NOMO-1 treated with DMSO at 0.1 percent for 48 hours (cell line): ENCODE measurements at regions not wholly inside any gene's neighbourhood (a gene's known extent, or its start where the extent isn't known, plus 50 kb on each side); places are given as distances from the start of the nearest gene placed in this dataset.
"Not testable (repeated sequence)": the region's sequence is repeated elsewhere in the genome, so short reads cannot be mapped to it uniquely, and the experiment has no call there.

Experiments
- DNase-seq: peaks from one replicate; lab custom pipeline; 2025; ENCODE audit not compliant: unreplicated experiment; lab: John Stamatoyannopoulos, UW

DNA sequence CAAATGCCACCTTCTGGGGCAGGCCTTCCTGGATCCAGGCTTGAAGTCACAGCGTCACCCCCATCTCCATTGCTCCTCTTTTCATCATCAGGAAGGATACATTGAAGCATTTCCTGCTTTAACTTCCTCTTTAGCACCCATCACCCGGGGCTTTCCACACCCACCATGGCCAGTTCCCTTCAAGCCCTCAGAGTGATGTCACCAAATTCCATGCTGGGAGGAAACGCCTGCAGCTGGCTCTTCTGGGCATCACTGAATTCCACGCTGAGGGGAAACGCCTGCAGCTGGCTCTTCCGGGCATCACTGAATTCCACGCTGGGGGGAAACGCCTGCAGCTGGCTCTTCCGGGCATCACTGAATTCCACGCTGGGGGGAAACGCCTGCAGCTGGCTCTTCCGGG, 354.6 kb downstream of the SMOC2 start:
- not testable (repeated sequence) for DNase-seq

- no peak for DNase-seq
Observed at GRCh38 chr6:168794491-168794890, 353.5 kb downstream of the SMOC2 start.

DNA sequence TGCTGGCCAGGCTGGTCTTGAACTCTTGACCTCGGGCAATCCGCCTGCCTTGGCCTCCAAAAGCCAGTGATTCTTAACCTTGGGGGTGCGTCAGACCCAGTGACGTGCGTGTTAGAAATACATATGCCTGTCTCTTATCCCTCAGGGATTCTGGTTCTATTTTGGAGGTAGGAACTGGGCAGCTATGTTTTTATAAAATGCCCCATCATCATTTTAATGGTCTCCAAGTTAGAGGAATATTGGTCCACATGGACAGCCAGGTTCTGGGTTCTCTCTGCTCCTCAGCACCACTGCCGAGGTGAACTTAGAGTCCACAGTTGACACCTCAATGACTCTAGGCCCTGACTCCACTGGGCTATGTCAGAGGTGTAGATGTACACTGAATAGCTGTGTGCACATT, 352.7 kb downstream of the SMOC2 start:
- no peak for DNase-seq

GRCh38 chr6:168791917-168792316, 350.9 kb downstream of the SMOC2 start:
- DNase-seq = no peak

- DNase-seq = no peak
Observed at GRCh38 chr6:168789699-168790098, 348.7 kb downstream of the SMOC2 start.

- no peak for DNase-seq
Observed at GRCh38 chr6:168785720-168786511, 344.9 kb downstream of the SMOC2 start.

GRCh38 chr6:168784426-168784825, 343.4 kb downstream of the SMOC2 start:
- DNase-seq = no peak

DNA sequence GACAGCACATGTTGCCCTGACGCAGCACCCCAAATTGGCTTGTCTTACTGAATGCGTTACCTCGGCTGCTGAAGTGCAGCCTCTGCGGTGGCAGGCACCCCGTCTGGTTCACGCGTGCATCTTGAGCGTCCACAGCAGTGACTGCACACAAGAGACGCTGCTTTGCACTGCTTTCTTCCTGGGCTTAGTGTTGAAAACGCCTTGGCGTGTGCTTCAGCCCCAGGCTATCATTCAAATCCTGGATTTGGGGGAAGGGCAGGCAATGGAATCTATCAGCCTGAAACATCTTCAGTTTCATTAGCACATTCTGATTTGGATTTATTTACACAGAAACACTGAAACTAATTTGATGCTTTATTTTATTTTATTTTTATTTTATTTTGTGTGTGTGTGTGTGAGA, 342.7 kb downstream of the SMOC2 start:
- no peak for DNase-seq

GRCh38 chr6:168782187-168782751, 341.3 kb downstream of the SMOC2 start:
- no peak for DNase-seq

DNA sequence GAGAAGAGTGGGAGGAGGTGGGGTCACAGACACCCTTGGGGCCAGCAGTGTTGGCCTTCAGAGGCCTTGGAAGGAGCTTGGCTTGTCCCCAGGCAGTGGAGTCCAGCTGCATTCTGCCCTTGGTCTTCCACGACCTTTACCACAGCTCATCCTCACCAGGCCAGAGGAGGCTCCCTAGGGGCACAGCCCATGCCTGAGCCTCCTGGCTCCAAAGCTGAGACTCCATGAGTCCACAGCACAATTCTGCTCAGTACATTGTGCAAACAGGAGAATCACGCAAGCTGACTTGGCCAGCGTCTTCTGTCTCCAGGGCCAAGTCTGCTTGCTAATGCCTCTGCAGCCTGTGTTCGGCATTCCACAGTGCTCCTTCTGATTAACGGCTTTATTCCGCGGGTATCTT, 337.2 kb downstream of the SMOC2 start:
- DNase-seq = no peak

- no peak for DNase-seq
Observed at GRCh38 chr6:168774381-168774780, 333.4 kb downstream of the SMOC2 start.

- no peak for DNase-seq
Observed at GRCh38 chr6:168773788-168774187, 332.8 kb downstream of the SMOC2 start.

DNA sequence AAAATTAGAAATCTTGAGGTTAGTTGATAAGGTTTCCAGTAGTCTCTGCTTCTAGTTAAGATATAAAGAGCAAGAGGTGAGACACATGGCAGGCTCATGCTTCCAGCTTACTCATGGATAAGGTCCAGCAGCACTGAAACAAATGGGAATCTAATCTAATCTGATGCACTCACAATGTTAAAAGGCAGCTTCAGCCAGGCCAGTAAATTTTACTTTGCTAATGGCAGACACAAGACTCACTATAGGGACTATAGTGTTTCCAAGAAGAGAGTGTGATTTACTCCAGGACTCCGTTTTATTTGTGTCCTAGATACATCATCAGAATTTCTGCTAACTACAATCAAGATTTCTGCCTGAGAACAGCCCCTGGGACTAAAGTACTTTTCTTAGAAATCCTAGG, 324.8 kb downstream of the SMOC2 start:
- DNase-seq = no peak

GRCh38 chr6:168756009-168756634, 315.1 kb downstream of the SMOC2 start:
- DNase-seq = no peak

DNA sequence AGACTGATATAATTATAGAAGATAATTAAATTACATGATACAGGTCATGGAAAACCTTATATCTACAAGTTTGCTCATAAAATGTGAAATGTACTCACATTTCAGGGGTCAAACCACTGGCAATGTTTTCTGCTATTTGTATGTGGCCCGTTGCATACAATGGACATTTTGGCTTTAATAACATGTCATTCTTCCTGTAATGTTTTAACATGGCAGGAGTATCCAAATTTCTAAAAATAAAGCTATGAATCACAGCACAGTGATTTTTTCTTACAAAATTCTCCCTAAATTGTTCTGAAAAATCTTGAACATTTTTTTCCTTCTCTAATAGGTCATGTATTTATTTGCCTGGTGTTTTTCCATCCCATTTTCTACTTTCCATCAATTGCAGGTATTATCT, 305.7 kb downstream of the SMOC2 start:
- DNase-seq = no peak

DNA sequence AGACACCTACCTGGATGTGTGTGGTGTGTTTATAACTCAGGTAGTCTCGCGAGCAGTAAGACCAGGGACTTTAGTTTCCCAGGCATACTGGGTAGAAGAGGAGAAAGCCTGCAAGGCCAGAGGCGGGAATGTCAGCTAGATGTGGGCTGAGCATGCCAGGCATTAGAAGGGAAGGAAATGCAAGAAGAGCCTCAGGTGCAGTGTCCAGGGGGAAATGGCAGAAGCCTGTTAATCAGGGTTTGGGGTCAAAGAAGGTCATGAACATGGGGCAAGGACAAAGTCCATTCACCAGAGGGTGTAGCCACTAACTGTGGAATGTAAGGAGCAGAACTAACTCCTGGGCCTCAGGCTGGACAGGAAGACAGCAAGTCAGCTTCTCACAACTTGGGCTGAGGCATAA, 305.0 kb downstream of the SMOC2 start:
- no peak for DNase-seq

DNA sequence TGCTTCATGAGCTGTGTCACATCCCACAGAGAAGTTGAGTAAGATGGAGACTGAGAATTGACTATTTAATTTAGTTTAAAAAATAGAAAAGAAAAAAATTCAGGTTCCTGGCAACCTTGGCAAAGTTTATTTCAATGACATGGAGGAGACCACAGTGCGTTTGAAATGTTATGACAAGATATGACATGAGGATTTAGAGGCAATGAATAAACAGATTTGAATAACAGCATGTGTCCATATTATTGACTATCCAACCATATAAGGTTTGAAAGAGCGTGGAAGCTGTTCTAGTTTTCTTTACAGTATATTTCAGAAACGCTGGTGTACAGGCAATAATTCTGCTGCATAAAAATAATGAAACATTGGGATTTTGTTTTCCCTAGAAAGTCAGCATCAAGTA, 303.9 kb downstream of the SMOC2 start:
- DNase-seq = no peak

DNA sequence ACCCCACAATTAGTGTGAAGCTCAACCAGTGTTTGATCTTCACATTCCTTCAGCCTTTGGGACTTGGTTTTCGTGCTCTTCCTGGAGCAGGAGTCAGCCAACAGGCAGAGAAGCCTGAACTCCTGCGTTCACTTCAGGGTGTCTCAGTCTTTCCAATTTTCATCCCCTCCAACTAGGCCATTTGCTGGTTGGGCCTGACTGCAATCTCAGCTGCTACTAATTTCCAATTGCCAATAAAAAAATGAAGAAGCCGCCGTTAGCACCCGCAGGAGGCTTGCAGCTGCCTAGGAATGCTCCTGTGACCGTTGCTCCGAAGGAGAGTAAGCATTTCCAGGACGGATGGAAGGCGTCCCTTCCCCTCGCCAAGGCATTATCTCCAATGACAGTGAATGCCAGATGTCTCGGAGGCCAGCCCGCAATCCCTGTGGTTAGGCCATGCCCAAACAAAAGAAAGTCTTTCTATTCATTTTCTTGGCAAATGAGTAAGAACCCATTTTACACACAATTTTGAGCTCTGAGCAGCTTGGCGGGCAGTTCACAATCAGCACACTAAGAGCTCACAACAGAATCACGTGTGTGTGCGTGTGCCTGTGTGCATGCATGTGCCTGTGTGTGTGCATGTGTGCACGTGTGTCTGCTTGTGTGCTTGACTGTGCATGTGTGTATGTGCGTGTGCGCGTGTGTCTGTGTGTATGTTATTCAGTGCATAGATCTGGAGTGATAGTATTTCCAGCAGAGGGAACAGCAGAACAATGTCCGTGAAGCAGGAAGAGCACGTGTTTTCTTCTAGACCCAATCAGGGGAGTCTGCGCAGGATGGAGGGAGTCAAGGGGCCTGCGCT, 301.2 kb downstream of the SMOC2 start:
- no peak for DNase-seq

DNA sequence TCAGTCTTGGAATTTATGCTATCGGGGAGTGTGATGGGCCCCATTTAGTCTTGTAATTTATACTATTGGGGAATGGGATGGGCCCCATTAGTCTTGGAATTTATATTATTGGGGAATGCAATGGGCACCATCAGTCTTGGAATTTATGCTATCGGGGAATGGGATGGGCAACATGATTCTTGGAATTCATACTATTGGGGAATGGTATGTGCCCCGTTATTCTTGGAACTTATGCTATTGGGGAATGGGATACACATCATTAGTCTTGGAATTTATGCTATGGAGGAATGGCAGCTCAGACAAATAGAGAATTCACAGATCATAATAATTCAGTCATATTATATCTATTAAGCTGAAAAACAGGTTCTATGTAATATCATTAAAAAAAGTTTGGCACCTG, 300.3 kb downstream of the SMOC2 start:
- DNase-seq = no peak

- DNase-seq = no peak
Observed at GRCh38 chr6:168739381-168739780, 298.4 kb downstream of the SMOC2 start.

DNA sequence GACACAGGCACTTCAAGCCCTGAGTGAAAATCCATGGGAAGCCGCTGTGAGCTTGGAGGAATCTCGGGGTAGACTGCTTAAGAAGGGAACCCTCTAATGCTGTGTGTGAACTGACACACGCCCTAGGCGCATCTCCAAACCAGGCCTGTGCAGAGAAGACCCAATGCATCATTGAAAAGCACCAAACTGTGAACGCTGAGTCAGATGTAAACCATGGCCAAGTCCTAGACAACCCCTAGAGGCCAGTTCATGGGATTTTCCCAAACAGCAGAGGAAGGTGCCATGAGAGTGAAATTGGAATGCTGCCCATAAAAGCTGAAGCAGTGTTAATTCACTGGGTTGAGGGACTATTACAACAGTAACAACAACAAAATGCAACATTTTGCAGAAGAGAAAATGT, 296.5 kb downstream of the SMOC2 start:
- DNase-seq = no peak

DNA sequence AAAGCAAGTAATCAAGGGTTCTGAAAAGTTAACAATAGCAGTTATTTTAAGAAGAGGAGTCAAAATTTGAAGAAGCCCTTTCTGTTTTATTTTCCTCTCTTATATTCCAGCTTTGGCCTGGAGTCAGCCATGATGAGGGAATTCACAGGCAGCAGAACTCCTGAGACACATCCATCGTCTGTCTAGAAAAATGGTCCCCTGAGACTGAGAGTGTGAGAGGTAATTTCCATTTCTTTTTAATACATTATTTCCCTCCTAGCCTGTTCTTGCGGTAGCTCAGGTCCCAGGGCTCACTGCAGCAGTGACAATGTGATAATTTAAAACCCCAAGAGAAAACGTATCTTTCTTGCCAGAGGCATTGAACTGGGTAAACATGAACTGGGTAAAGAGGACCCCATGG, 296.0 kb downstream of the SMOC2 start:
- no peak for DNase-seq
